ENCODE measurements at regions not wholly inside any gene's neighbourhood (a gene's known extent, or its start where the extent isn't known, plus 50 kb on each side); places are given as distances from the start of the nearest gene placed in this dataset.
A peak's percentile ranks its signal among the peaks of the same experiment; 100 is the strongest.

DNA sequence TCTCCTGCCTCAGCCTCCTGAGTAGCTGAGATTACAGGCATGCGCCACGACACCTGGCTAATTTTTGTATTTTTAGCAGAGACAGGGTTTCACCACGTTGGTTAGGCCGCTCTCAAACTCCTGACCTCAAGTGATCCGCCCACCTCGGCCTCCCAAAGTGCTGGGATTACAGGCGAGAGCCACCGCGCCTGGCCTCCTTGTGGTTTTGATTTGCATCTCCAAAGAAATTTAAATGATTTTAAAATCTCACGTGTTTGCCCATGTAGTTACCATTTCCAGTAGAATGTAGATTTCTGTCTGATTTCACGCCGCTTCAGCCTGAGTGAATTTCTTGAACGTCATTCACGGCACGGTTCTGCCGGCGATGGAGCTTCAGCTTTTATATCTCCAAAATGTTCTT lies 55.8 kb downstream of the IGF2 start:
- ATAC-seq (no peak), DNase-seq (no peak)
- intact Hi-C loops (cut with DNase I, micrococcal nuclease) = no loop called here
- no peak overlapping the region for H3K4me3 Mint-ChIP-seq
- no peaks in the 10 kb centered on the region for H3K4me1 Mint-ChIP-seq
- peaks cover 22% of the 10 kb centered on the region for H3K27me3 Mint-ChIP-seq
- H3K9me3 Mint-ChIP-seq (ENCODE audit: low read depth) = peaks cover 9% of the 10 kb centered on the region
- no peak overlapping the region for H3K27ac Mint-ChIP-seq
- CTCF ChIA-PET = no interaction called here
- POLR2A ChIA-PET = no interaction called here
- H3K36me3 Mint-ChIP-seq (ENCODE audit: low read depth) = peaks cover 3% of the 10 kb centered on the region

DNA sequence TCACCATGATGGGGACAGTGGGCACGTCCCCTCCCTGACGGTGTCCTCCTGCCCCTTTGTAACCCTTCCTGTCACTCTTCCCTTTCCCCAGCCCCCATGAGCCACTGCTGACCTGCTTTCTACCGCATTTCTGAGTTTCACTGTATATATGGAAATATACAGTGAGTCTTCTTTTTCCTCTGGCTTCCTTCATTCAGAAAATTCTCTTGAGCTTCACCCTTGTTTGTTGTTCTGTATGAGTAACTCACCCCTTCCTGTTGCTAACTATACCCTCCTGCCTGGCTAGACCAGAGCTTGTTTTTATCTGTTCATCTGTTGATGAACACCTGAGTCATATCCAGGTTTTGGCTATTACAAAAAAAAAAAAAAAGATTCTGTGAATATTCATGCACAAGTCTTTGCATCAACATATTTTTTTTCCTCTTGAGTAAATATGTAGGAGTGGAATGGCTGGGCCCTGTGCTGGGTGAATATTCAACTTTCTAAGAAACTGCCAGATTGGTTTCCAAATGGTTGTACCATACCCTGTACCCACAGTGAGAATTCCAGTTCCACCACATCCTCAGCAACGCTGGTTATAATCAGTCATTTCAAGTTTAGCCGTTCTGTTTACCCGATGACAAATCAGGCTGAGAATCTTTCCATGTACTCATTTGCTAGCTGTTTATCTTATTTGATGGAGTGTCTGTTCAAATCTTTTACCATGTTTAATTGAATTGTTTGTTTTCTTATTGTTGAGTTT lies 62.0 kb downstream of the IGF2 start:
- DNase-seq (peak; percentile 77), ATAC-seq (peak; percentile 93)
- H3K4me3 Mint-ChIP-seq = no peak overlapping the region
- peaks cover 30% of the 10 kb centered on the region for H3K27me3 Mint-ChIP-seq
- ChIA-PET CTCF (interaction anchor here (0.6 to 2.3 kb wide), 8 partner anchors 14 to 540 kb away, joined by 3 to 16 read pairs (median 3); no protein-coding TSS in a partner anchor), POLR2A (interaction anchor here (0.6 to 1.4 kb wide), 9 partner anchors 24 to 913 kb away, joined by 3 to 15 read pairs (median 4); no protein-coding TSS in a partner anchor)
- H3K4me1 Mint-ChIP-seq = peaks cover 21% of the 10 kb centered on the region
- intact Hi-C loops (cut with DNase I, micrococcal nuclease) = loop anchor here (1.0 to 5.0 kb wide), 7 partner anchors 12 to 770 kb away; partner anchors contain the start of gene TOLLIP (in 1 of the 2)
- H3K36me3 Mint-ChIP-seq (ENCODE audit: low read depth) = no peaks in the 10 kb centered on the region
- H3K9me3 Mint-ChIP-seq (ENCODE audit: low read depth) = no peaks in the 10 kb centered on the region
- peak overlapping the region; percentile 84 for H3K27ac Mint-ChIP-seq

DNA sequence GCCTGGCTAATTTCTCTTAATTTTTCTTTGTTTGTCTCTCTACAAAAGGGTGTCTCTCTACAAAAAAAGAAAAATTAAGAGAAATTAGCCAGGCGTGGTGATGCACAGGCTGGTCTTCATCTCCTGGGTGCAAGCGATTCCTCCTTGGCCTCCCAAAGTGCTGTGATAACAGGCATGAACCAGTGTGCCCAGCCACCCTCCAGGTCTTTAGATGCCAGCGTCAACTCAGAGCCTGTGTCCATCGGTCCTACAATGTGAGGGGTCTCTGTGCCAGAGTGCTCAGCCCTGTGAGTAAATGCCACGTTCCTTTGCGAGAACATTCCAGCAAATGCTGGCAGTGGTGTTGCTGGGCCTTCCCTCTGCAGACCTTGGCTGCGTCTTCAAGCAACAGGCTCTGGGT lies 62.7 kb downstream of the IGF2 start:
- ChIA-PET CTCF (interaction anchor here (0.6 to 2.3 kb wide), 4 partner anchors 17 to 541 kb away, joined by 3 to 16 read pairs (median 5); no protein-coding TSS in a partner anchor), POLR2A (interaction anchor here (0.6 to 1.4 kb wide), 4 partner anchors 25 to 301 kb away, joined by 3 to 15 read pairs (median 4); no protein-coding TSS in a partner anchor)
- Mint-ChIP-seq H3K9me3 (ENCODE audit: low read depth) (no peaks in the 10 kb centered on the region), H3K4me1 (peaks cover 21% of the 10 kb centered on the region), H3K27me3 (peaks cover 31% of the 10 kb centered on the region), H3K4me3 (no peak overlapping the region), H3K27ac (peak overlapping the region; percentile 37), H3K36me3 (ENCODE audit: low read depth) (no peaks in the 10 kb centered on the region)
- no peak for ATAC-seq
- DNase-seq = no peak
- intact Hi-C loops (cut with DNase I, micrococcal nuclease) = loop anchor here in 1 of 2 experiments (2.0 to 5.0 kb wide), 2 partner anchors 74 to 769 kb away; partner anchors contain the start of gene TOLLIP

DNA sequence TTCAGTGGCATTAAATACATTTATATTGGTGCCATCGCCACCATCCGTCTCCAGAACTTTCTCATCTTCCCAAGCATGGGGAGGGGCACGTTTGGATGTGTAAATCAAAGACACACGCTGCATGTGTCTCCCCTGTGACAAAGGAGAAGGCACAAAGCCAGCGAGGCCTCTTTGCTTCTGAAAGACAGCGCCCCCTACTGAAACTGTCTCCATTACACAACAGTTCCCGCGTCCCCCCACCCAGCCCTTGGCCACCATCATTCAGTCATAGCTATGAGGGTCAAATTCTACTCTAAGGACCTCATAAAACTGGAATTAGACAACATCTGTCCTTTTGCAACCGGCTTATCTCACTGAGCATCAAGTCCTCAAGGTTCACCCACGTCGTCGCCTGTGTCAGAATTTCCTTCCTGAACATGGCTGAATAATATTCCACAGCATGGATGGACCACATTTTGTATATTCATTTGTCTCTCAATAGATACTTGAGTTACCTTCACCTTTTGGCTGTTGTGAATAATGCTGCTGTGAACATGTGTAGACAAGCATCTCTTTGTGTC lies 64.8 kb downstream of the IGF2 start:
- ATAC-seq (no peak), DNase-seq (peak; percentile 42)
- Mint-ChIP-seq H3K4me3 (no peak overlapping the region), H3K4me1 (peaks cover 21% of the 10 kb centered on the region), H3K27ac (no peak overlapping the region), H3K27me3 (peaks cover 27% of the 10 kb centered on the region), H3K36me3 (ENCODE audit: low read depth) (no peaks in the 10 kb centered on the region), H3K9me3 (ENCODE audit: low read depth) (no peaks in the 10 kb centered on the region)
- POLR2A ChIA-PET = no interaction called here
- CTCF ChIA-PET = interaction anchor here (1.3 to 1.7 kb wide), 2 partner anchors 75 to 77 kb away, joined by 6 to 8 read pairs; no protein-coding TSS in a partner anchor
- intact Hi-C loops (cut with DNase I, micrococcal nuclease) = no loop called here

DNA sequence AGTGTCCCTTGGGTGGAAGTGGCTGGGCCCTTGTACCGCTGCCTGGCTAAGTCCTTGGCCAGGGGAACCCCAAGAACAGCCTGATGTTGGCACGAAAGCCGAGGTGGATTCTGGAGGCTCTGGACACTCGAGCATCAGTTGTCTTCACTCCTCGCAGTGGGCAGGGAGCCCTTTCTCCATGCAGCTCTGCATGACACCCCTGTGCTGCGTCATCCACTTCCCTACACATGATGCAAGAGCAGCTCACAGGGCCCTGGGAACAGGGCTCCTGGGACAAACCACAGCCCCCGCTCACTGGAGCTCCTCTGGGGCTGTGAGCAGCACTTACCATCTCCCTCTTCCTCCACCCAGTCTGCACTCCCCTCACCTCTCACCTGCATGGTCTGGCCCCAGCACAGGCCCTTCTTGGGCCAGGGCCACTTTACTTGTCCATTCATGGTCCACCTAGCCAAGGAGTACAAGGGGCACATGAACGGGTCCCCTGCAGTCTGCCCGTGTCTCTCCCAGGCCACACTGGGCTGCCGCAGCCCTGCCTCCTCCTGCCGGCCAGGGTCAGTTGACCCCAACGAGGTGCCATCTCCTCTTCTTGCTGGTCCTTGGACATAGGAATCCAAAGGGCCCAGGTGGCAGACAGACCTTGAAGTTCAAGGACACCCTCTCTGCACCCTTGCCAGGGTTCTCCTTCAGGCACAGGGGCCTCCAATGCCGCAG lies 66.5 kb downstream of the IGF2 start:
- DNase-seq = no peak
- intact Hi-C loops (cut with DNase I, micrococcal nuclease) = no loop called here
- ChIA-PET CTCF (interaction anchor here (0.6 to 1.2 kb wide), 2 partner anchors 37 to 79 kb away, joined by 3 read pairs; no protein-coding TSS in a partner anchor), POLR2A (no interaction called here)
- Mint-ChIP-seq H3K27ac (no peak overlapping the region), H3K36me3 (ENCODE audit: low read depth) (no peaks in the 10 kb centered on the region), H3K27me3 (peaks cover 26% of the 10 kb centered on the region), H3K9me3 (ENCODE audit: low read depth) (no peaks in the 10 kb centered on the region), H3K4me1 (peaks cover 17% of the 10 kb centered on the region), H3K4me3 (no peak overlapping the region)
- ATAC-seq = no peak

DNA sequence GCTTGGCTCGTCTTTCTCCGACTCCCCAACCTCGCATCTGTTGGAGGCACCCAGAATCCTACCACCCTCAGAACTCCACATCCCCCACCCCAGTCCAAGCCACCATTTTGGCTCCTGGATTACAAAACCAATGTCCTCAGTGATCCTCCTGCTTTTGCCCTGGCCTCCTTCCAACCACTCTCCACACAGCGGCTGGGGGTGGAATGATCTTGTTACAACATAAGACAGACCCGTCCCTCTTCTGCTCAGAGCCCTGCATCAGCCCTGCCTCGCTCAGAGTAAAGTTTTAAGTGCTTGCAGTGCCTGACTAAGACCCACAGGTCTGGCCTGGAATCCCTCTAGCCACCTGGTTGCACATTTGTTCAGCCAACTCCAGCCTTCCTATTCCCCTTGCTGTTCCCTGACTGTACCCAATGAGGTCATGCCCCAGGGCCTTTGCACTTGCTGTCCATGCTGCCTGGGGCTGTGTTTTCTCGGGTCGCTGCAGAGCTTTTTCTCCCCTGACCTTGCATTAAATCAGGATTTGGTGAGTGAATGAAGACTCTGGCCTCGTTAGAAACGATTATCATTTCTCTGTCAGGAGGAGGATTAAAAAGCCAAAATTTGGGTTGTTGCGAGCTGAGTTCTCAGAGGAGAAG lies 67.3 kb downstream of the IGF2 start:
- Mint-ChIP-seq H3K27ac (no peak overlapping the region), H3K36me3 (ENCODE audit: low read depth) (no peaks in the 10 kb centered on the region), H3K4me1 (peaks cover 8% of the 10 kb centered on the region), H3K9me3 (ENCODE audit: low read depth) (no peaks in the 10 kb centered on the region), H3K27me3 (peaks cover 24% of the 10 kb centered on the region), H3K4me3 (no peak overlapping the region)
- DNase-seq (no peak), ATAC-seq (no peak)
- intact Hi-C loops (cut with DNase I, micrococcal nuclease) = no loop called here
- POLR2A ChIA-PET = no interaction called here
- CTCF ChIA-PET = no interaction called here

All from activated CD4-positive, alpha-beta T cell treated with anti-CD3 and anti-CD28 coated beads for 36 hours (primary cell).